Esophagus squamous epithelium (tissue), 5 donors: ENCODE measurements at regions not wholly inside any gene's neighbourhood (a gene's known extent, or its start where the extent isn't known, plus 50 kb on each side); places are given as distances from the start of the nearest gene placed in this dataset.
"Not testable (repeated sequence)": the region's sequence is repeated elsewhere in the genome, so short reads cannot be mapped to it uniquely, and the experiment has no call there.

ENCODE experiments used
- DNase-seq: peaks from one replicate; lab custom pipeline; 2025; lab: John Stamatoyannopoulos, UW
- H3K27ac ChIP-seq, 4 donors: fragments of 200-600 bp; sonication (generic); one replicate each; pipeline ENCODE4 v1.5.1; 2016 to 2019; ENCODE audit warnings: mild to moderate bottlenecking in 1 of 4
- H3K27me3 ChIP-seq, 4 donors: fragments of 200-600 bp; sonication (generic); 1 replicate in 3 of 4; 2 replicates in 1 of 4; pipeline versions ENCODE4 v1.5.1 to v1.6.0; 2017 to 2021; ENCODE audit warnings: antibody characterized with exemption in 1 of 4
- H3K36me3 ChIP-seq, 3 donors: fragments of 200-600 bp; sonication (generic); one replicate each; pipeline ENCODE4 v1.5.1; 2016 to 2019
- H3K4me1 ChIP-seq, 3 donors: fragments of 200-600 bp; sonication (generic); one replicate each; pipeline ENCODE4 v1.5.1; 2017 to 2019
- H3K4me3 ChIP-seq, 4 donors: fragments of 200-600 bp; sonication (generic); 1 replicate in 3 of 4; 2 replicates in 1 of 4; pipeline ENCODE4 v1.5.1; 2016 to 2019; ENCODE audit warnings: mild to moderate bottlenecking in 2 of 4, moderate library complexity in 1 of 4
- H3K9me3 ChIP-seq, 3 donors: fragments of 200-600 bp; sonication (generic); one replicate each; pipeline ENCODE4 v1.5.1; 2016 to 2019
- POLR2A ChIP-seq, 4 donors: fragments of 450-650 bp; IDR thresholded peaks; one replicate each; pipeline ENCODE4 v1.6.1; 2017; ENCODE audit warnings: antibody characterized with exemption in 4 of 4, mild to moderate bottlenecking in 4 of 4, moderate library complexity in 3 of 4
- WGBS, 2 donors: methylation state at CpG; one replicate each; pipeline ENCODE4 v1.1.5; 2018; 5-methylcytosine and 5-hydroxymethylcytosine counted together
- intact Hi-C: fragments of 100-400 bp; cut with DNase I; formaldehyde crosslinking; loops from one replicate; pipeline ENCODE4 v1.15.0; 2022
- TF ChIP-seq, protein P1 (sequence below), 6 experiments: fragments of 450-650 bp in 4 of 6; fragments of 200-600 bp in 2 of 6; sonication (generic) in 2 of 6; IDR thresholded peaks; one replicate each; pipeline ENCODE4 v1.5.1; 2016 to 2019; ENCODE audit warnings: antibody characterized with exemption in 6 of 6, mild to moderate bottlenecking in 4 of 6, moderate library complexity in 4 of 6
- donor health status: DM: yes; HTN: yes; CAD: no.

DNA sequence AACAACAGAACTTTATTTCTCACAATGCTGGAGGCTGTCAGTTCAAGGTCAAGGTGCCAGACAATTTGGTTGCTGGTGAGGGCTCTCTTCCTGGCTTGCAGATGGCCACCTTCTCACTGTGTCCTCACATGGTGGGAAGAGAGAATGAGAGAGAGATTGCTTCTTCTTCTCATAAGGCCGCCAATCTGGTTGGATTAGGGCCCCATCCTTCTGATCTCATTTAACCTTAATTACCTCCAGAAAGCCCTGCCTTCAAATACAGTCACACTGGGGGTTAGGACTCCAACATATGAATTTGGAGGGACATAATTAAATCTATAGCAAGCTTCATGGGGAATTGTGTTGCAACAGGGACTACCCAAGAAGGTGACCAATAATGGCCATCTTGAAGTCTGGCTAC lies 110.2 kb downstream of the LHX2 start:
- no peak for TF ChIP-seq POLR2A (IDR thresholded peaks at IDR 0.05)
- TF ChIP-seq, protein P1, sequence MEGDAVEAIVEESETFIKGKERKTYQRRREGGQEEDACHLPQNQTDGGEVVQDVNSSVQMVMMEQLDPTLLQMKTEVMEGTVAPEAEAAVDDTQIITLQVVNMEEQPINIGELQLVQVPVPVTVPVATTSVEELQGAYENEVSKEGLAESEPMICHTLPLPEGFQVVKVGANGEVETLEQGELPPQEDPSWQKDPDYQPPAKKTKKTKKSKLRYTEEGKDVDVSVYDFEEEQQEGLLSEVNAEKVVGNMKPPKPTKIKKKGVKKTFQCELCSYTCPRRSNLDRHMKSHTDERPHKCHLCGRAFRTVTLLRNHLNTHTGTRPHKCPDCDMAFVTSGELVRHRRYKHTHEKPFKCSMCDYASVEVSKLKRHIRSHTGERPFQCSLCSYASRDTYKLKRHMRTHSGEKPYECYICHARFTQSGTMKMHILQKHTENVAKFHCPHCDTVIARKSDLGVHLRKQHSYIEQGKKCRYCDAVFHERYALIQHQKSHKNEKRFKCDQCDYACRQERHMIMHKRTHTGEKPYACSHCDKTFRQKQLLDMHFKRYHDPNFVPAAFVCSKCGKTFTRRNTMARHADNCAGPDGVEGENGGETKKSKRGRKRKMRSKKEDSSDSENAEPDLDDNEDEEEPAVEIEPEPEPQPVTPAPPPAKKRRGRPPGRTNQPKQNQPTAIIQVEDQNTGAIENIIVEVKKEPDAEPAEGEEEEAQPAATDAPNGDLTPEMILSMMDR (IDR thresholded peaks at IDR 0.05), result no peak
- no peak overlapping the region for H3K27ac ChIP-seq
- DNase-seq, result no peak
- intact Hi-C loops, result loop anchor here (10.0 kb wide), 1 partner anchor 273 kb away; no protein-coding TSS in a partner anchor
- WGBS, 2 donors, result 85 to 100% methylated on average over 1 of the region's 1 CpG
- H3K4me1 ChIP-seq, result no peaks in the 10 kb centered on the region
- peaks cover 0 to 26% (median 0%) of the 10 kb centered on the region in 4 donors for H3K27me3 ChIP-seq
- H3K36me3 ChIP-seq, result no peaks in the 10 kb centered on the region
- no peak overlapping the region for H3K4me3 ChIP-seq
- H3K9me3 ChIP-seq, result peaks cover 0 to 9% (median 6%) of the 10 kb centered on the region in 3 donors

DNA sequence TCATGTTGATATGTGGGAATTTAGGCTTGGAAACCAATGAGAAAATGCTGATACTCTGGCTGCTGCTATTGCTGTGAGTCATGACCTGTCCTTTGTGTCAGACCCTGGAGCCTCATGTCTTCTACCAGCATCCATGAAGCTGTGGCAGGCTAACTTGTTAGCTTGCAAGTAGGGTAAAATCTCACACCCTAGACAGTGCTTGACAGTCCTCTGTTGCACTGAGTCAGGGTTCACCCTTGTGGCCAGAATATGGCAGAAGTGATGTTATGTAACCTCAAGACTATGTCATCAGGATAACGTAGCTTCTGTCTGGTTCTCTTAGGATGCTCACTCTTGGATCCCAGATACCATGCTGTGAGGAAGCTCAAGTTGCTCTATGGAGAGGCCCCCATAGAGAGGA lies 110.8 kb downstream of the LHX2 start:
- intact Hi-C loops, result loop anchor here (10.0 kb wide), 1 partner anchor 272 kb away; no protein-coding TSS in a partner anchor
- Histone ChIP-seq H3K36me3 (no peaks in the 10 kb centered on the region), H3K27me3 (peaks cover 0 to 22% (median 0%) of the 10 kb centered on the region in 4 donors), H3K4me1 (no peaks in the 10 kb centered on the region), H3K27ac (no peak overlapping the region), H3K9me3 (peaks cover 0 to 9% (median 0%) of the 10 kb centered on the region in 3 donors), H3K4me3 (no peak overlapping the region)
- 80% methylated on average over 1 of the region's 1 CpG; no CpG with 5 or more reads in 1 of the 2 donors for WGBS, 2 donors
- no peak for DNase-seq
- TF ChIP-seq, protein P1 (IDR thresholded peaks at IDR 0.05), result no peak
- no peak for TF ChIP-seq POLR2A (IDR thresholded peaks at IDR 0.05)

DNA sequence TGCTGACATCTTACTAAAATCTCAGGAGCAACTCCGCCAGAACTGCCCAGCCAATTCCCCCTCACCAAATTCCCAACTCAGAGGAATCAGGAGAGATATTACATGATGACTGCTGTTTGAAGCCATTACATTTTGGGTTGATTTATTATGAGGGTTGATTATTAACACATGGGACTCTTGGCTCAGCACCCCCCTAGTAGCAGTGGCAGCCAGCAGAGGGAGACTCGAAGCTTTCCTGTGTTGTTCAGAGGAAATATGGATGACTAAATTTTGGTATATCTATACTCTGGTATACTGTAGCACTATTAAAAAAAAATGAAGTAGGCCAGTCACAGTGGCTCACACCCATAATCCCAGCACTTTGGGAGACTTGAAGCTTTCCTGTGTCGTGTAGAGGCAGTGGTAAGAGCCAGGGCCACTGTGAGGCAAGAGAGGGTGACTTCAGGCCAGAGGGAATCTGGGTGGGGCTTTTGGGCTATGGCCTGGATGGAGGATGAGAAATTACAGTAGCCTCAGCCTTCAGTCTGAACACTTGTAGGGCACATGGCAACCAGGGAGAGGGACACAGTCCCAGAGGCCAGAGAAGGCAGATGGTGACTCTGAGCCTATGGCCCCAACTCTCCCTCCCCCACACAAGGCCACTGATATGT lies 111.4 kb downstream of the LHX2 start:
- intact Hi-C loops, result loop anchor here (10.0 kb wide), 1 partner anchor 272 kb away; no protein-coding TSS in a partner anchor
- no peak for DNase-seq
- TF ChIP-seq, protein P1 (IDR thresholded peaks at IDR 0.05), result no peak
- TF ChIP-seq POLR2A (IDR thresholded peaks at IDR 0.05), result no peak
- Histone ChIP-seq H3K27me3 (peaks cover 0 to 17% (median 0%) of the 10 kb centered on the region in 4 donors), H3K36me3 (no peaks in the 10 kb centered on the region), H3K4me3 (no peak overlapping the region), H3K4me1 (no peaks in the 10 kb centered on the region), H3K27ac (no peak overlapping the region), H3K9me3 (peaks cover 0 to 9% (median 0%) of the 10 kb centered on the region in 3 donors)
- 43 to 63% methylated on average over 2 to 3 of the region's 3 CpGs for WGBS, 2 donors

DNA sequence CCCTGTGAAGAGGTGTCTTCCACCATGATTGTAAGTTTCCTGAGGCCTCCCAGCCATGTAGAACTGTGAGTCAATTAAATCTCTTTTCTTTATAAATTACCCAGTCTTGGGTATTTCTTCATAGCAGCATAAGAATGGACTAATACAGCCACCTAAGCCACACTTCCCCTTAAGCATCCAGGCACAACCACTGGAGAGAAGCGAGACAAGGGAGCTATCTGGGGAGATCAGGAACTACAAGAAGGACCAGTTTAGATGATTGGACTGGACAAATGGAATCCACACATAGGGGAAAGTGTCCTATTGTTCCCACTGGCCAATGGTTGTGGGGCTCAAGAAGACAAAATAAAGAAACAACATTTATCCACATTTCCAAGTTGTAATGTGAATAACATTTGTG lies 112.1 kb downstream of the LHX2 start:
- intact Hi-C loops, result loop anchor here (10.0 kb wide), 1 partner anchor 271 kb away; no protein-coding TSS in a partner anchor
- WGBS, 2 donors, result 40 to 73% methylated on average over 1 of the region's 1 CpG

DNA sequence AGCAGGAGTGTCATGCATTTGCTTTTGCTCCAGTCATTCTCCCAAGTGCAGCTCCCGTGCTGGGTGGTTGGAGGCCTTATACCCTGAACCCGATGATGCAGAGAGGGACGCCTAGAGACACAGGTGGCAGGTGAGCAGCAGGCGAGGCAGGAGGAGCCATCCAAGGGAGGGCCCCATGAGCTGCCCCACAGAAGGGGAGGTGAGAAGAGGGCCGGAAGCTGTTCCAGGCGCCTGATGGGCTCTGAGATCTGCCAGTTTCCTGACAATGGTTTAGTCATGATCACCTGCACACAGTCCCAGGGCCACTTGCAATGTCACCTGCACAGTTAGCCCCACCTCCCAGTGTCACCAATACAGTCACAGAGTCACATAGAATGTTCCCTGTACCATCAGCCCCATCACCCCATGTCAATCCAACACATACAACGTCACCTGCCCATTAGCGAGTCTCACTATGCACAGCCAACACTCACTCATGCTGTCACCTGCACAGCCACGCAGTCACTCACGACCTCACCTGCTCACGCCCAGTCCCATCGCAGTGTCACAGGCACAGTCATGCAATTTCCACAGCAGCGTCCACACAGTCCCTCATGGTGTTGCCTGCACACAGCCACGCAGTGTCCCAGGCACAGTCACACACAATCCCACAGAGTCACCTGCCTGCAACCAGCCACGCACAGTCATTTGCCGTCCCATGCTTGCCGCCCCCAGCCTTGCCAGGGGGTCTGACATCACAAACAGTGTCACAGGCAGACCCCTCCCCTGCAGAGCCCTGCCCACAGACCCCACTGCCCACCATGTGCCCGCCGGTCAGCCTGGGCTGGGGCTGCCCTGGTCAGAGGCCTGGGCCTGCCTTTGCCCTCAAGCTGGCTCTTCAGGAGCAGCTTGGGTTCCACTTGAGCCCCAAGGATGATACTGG lies 113.4 kb downstream of the LHX2 start:
- Histone ChIP-seq H3K4me1 (no peaks in the 10 kb centered on the region), H3K27ac (no peak overlapping the region), H3K9me3 (peaks cover 0 to 9% (median 0%) of the 10 kb centered on the region in 3 donors), H3K4me3 (no peak overlapping the region), H3K36me3 (no peaks in the 10 kb centered on the region), H3K27me3 (peaks cover 0 to 9% (median 0%) of the 10 kb centered on the region in 4 donors)
- WGBS, 2 donors, result 77 to 83% methylated on average over 9 to 13 of the region's 19 CpGs
- TF ChIP-seq, protein P1 (IDR thresholded peaks at IDR 0.05), result no peak
- no peak for TF ChIP-seq POLR2A (IDR thresholded peaks at IDR 0.05)
- intact Hi-C loops, result loop anchor here (5.0 to 10.0 kb wide), 2 partner anchors 197 to 270 kb away; no protein-coding TSS in a partner anchor
- DNase-seq, result no peak

More for the DNA sequence above, 112.1 kb downstream of the LHX2 start:
- H3K27ac ChIP-seq, H3K4me3 ChIP-seq, H3K36me3 ChIP-seq, DNase-seq, H3K9me3 ChIP-seq, H3K27me3 ChIP-seq, H3K4me1 ChIP-seq: not testable (repeated sequence)
